H9 (cell line): ENCODE measurements at regions not wholly inside any gene's neighbourhood (a gene's known extent, or its start where the extent isn't known, plus 50 kb on each side); places are given as distances from the start of the nearest gene placed in this dataset.

ENCODE experiments used
- DNase-seq: peaks from one replicate; pipeline ENCODE4 v3.0.0-alpha.2; 2017
- H2AFZ ChIP-seq: one replicate; pipeline ENCODE4 v1.6.1; 2013; ENCODE audit warnings: mild to moderate bottlenecking, low read length, control low read depth, moderate library complexity
- H2AK5ac ChIP-seq: 2 replicates; pipeline ENCODE4 v1.6.1; 2013; ENCODE audit warnings: low read length, control low read depth, mixed read lengths; ENCODE audit not compliant: insufficient read length
- H2BK120ac ChIP-seq: one replicate; pipeline ENCODE4 v1.6.1; 2013; ENCODE audit warnings: low read depth, mild to moderate bottlenecking, low read length, control low read depth, inconsistent platforms; ENCODE audit not compliant: poor library complexity, severe bottlenecking
- H2BK12ac ChIP-seq: 2 replicates; pipeline ENCODE4 v1.6.1; 2013; ENCODE audit warnings: low read length, control low read depth, mixed read lengths, low read depth; ENCODE audit not compliant: insufficient read length
- H2BK15ac ChIP-seq: 2 replicates; pipeline ENCODE4 v1.6.1; 2013; ENCODE audit warnings: low read depth, low read length, control low read depth
- H2BK20ac ChIP-seq: one replicate; pipeline ENCODE4 v1.6.1; 2013; ENCODE audit warnings: low read depth, mild to moderate bottlenecking, low read length, control low read depth, inconsistent platforms; ENCODE audit not compliant: poor library complexity, severe bottlenecking
- H2BK5ac ChIP-seq: 2 replicates; pipeline ENCODE4 v1.6.1; 2013; ENCODE audit warnings: low read length, control low read depth, mixed read lengths; ENCODE audit not compliant: insufficient read length
- H3K14ac ChIP-seq: 2 replicates; pipeline ENCODE4 v1.6.1; 2013; ENCODE audit warnings: low read length, control low read depth; ENCODE audit not compliant: insufficient read depth
- H3K18ac ChIP-seq: 2 replicates; pipeline ENCODE4 v1.6.1; 2013; ENCODE audit warnings: low read depth, mild to moderate bottlenecking, mixed read lengths, low read length, control low read depth; ENCODE audit not compliant: insufficient read length
- H3K23ac ChIP-seq: 2 replicates; pipeline ENCODE4 v1.6.1; 2013; ENCODE audit warnings: low read length, control low read depth, mixed read lengths, low read depth; ENCODE audit not compliant: insufficient read length
- H3K23me2 ChIP-seq: 2 replicates; pipeline ENCODE4 v1.6.1; 2013; ENCODE audit warnings: low read depth, mild to moderate bottlenecking, mixed read lengths, low read length, control low read depth; ENCODE audit not compliant: insufficient read length, poor library complexity, severe bottlenecking
- H3K27ac ChIP-seq: 2 replicates; pipeline ENCODE4 v1.5.1; 2013; ENCODE audit warnings: low read length, control low read depth, mixed read lengths, low read depth; ENCODE audit not compliant: insufficient read length
- H3K27me3 ChIP-seq: 2 replicates; pipeline ENCODE4 v1.6.1; 2013; ENCODE audit warnings: low read length, control low read depth, inconsistent platforms; ENCODE audit not compliant: insufficient read depth
- H3K4ac ChIP-seq: 2 replicates; pipeline ENCODE4 v1.6.1; 2013; ENCODE audit warnings: low read depth, mild to moderate bottlenecking, control low read depth, inconsistent platforms, low read length, moderate library complexity
- H3K4me1 ChIP-seq: 2 replicates; pipeline ENCODE4 v1.6.1; 2013; ENCODE audit warnings: low read length, control low read depth, inconsistent platforms; ENCODE audit not compliant: insufficient read depth
- H3K4me2 ChIP-seq: 2 replicates; pipeline ENCODE4 v1.6.1; 2013; ENCODE audit warnings: low read length, control low read depth, mixed read lengths; ENCODE audit not compliant: insufficient read length, insufficient read depth
- H3K56ac ChIP-seq: 2 replicates; pipeline ENCODE4 v1.6.1; 2013; ENCODE audit warnings: low read depth, mild to moderate bottlenecking, mixed read lengths, low read length, control low read depth; ENCODE audit not compliant: insufficient read length
- H3K79me1 ChIP-seq: 2 replicates; pipeline ENCODE4 v1.6.1; 2013; ENCODE audit warnings: low read depth, mild to moderate bottlenecking, moderate library complexity, low read length, control low read depth, inconsistent platforms; ENCODE audit not compliant: insufficient read depth, poor library complexity, severe bottlenecking
- H3K79me2 ChIP-seq: 2 replicates; pipeline ENCODE4 v1.6.1; 2013; ENCODE audit warnings: low read length, control low read depth, inconsistent platforms; ENCODE audit not compliant: insufficient read depth
- H3K9ac ChIP-seq: 2 replicates; pipeline ENCODE4 v1.6.1; 2013; ENCODE audit warnings: low read length, control low read depth, mixed read lengths; ENCODE audit not compliant: insufficient read length; ENCODE audit errors: extremely low read depth
- H3K9me3 ChIP-seq: one replicate; pipeline ENCODE4 v1.6.1; 2013; ENCODE audit warnings: low read depth, low read length, inconsistent platforms; ENCODE audit not compliant: control insufficient read depth
- H3T11ph ChIP-seq: one replicate; pipeline ENCODE4 v1.6.1; 2013; ENCODE audit warnings: mild to moderate bottlenecking, low read length, control low read depth, inconsistent platforms
- H4K20me1 ChIP-seq: one replicate; pipeline ENCODE4 v1.6.1; 2013; ENCODE audit not compliant: control insufficient read depth, insufficient read length, insufficient read depth
- H4K5ac ChIP-seq: 2 replicates; pipeline ENCODE4 v1.6.1; 2013; ENCODE audit warnings: low read depth, mild to moderate bottlenecking, mixed read lengths, low read length, control low read depth; ENCODE audit not compliant: insufficient read length
- H4K8ac ChIP-seq: replicated peaks from 2 replicates; pipeline ENCODE4 v1.6.1; 2013; ENCODE audit warnings: low read length, control low read depth, mixed read lengths, low read depth; ENCODE audit not compliant: insufficient read length
- H4K91ac ChIP-seq: 2 replicates; pipeline ENCODE4 v1.6.1; 2013; ENCODE audit warnings: low read depth, mild to moderate bottlenecking, moderate library complexity, mixed read lengths, low read length, control low read depth; ENCODE audit not compliant: insufficient read length
- H3K27ac Mint-ChIP-seq, 3 experiments: 2 replicates in 2 of 3; 3 replicates in 1 of 3; pipeline ENCODE4 v1.8.0; 2020 to 2021; ENCODE audit warnings: mixed read lengths in 3 of 3, mild to moderate bottlenecking in 1 of 3, moderate library complexity in 1 of 3
- H3K27me3 Mint-ChIP-seq: 2 replicates; pipeline ENCODE4 v1.8.0; 2021; ENCODE audit warnings: low read depth, mild to moderate bottlenecking, moderate library complexity, mixed read lengths
- H3K36me3 Mint-ChIP-seq, 3 experiments: 2 replicates in 2 of 3; 3 replicates in 1 of 3; pipeline ENCODE4 v1.8.0; 2020 to 2021; ENCODE audit warnings: low read depth in 3 of 3, mixed read lengths in 3 of 3; ENCODE audit not compliant: insufficient read depth in 1 of 3
- H3K4me1 Mint-ChIP-seq, 2 experiments: 2 replicates each; pipeline ENCODE4 v1.8.0; 2020; ENCODE audit warnings: mixed read lengths in 2 of 2
- H3K4me3 Mint-ChIP-seq, 2 experiments: 2 replicates in 1 of 2; 3 replicates in 1 of 2; pipeline ENCODE4 v1.8.0; 2020 to 2021; ENCODE audit warnings: mild to moderate bottlenecking in 2 of 2, mixed read lengths in 2 of 2, moderate library complexity in 1 of 2
- H3K9me3 Mint-ChIP-seq, 2 experiments: 2 replicates in 1 of 2; 3 replicates in 1 of 2; pipeline ENCODE4 v1.8.0; 2020; ENCODE audit warnings: mild to moderate bottlenecking in 2 of 2, mixed read lengths in 2 of 2, moderate library complexity in 1 of 2
- WGBS: extraction: QIAGEN DNeasy Blood & Tissue Kit; methylation state at CpG from one replicate; pipeline ENCODE4 v1.1.7; 2013; ENCODE audit warnings: missing lambda C conversion rate, low lambda C conversion rate, mixed read lengths; ENCODE audit not compliant: insufficient read length; ENCODE audit errors: extremely low coverage; 5-methylcytosine and 5-hydroxymethylcytosine counted together
- TF ChIP-seq, protein P1 (sequence below): fragments of 200-600 bp; sonication (generic); conservative IDR thresholded peaks from 3 replicates; pipeline ENCODE4 v1.8.0; 2021; ENCODE audit warnings: antibody characterized with exemption, mild to moderate bottlenecking

DNA sequence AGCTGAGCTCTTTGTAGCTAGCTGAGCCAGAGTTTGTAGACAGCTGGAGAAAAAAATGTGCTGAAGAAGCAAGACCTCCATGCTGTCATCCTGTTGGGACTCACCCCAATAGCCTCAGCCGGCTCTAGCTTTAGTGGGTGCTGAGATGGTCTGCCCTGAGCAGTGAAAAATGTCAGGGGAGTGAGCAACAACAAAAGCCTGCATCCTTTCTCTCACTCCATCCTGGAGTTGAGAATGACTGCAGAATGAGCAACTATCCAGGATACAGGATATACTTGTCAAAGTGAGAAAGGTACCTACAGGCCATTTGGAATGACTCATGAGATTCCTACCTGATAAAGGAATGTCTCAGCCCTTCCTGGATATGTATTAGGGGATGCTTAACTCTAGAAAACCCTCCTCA is 146.1 kb upstream of the DLX2 start:
- H3K27ac ChIP-seq, result no peak overlapping the region
- H3K9me3 ChIP-seq, result no peaks in the 10 kb centered on the region
- peaks cover under 1% of the 10 kb centered on the region for H3K27me3 Mint-ChIP-seq
- TF ChIP-seq, protein P1, sequence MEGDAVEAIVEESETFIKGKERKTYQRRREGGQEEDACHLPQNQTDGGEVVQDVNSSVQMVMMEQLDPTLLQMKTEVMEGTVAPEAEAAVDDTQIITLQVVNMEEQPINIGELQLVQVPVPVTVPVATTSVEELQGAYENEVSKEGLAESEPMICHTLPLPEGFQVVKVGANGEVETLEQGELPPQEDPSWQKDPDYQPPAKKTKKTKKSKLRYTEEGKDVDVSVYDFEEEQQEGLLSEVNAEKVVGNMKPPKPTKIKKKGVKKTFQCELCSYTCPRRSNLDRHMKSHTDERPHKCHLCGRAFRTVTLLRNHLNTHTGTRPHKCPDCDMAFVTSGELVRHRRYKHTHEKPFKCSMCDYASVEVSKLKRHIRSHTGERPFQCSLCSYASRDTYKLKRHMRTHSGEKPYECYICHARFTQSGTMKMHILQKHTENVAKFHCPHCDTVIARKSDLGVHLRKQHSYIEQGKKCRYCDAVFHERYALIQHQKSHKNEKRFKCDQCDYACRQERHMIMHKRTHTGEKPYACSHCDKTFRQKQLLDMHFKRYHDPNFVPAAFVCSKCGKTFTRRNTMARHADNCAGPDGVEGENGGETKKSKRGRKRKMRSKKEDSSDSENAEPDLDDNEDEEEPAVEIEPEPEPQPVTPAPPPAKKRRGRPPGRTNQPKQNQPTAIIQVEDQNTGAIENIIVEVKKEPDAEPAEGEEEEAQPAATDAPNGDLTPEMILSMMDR, result no peak
- H3K4me2 ChIP-seq, result no peak overlapping the region
- peaks cover 48 to 54% of the 10 kb centered on the region in 2 experiments for H3K4me1 Mint-ChIP-seq
- H3K79me2 ChIP-seq, result no peaks in the 10 kb centered on the region
- H2BK20ac ChIP-seq, result no peak overlapping the region
- H3K23me2 ChIP-seq, result no peaks in the 10 kb centered on the region
- no peak overlapping the region for H4K5ac ChIP-seq
- H3K23ac ChIP-seq, result no peak overlapping the region
- no CpG with 5 or more reads among the region's 1 CpG for WGBS
- no peaks in the 10 kb centered on the region for H3K9me3 Mint-ChIP-seq
- H2BK5ac ChIP-seq, result no peak overlapping the region
- no peak overlapping the region for H3K4me3 Mint-ChIP-seq
- H4K20me1 ChIP-seq, result no peaks in the 10 kb centered on the region
- no peak overlapping the region for H3K18ac ChIP-seq
- H3K4me1 ChIP-seq, result peaks cover 5% of the 10 kb centered on the region; the same call in 1 of the 2 replicates
- H3K27me3 ChIP-seq, result no peaks in the 10 kb centered on the region
- H3K36me3 Mint-ChIP-seq, result no peaks in the 10 kb centered on the region
- H3K14ac ChIP-seq, result no peak overlapping the region
- no peak overlapping the region for H4K8ac ChIP-seq
- no peak overlapping the region for H2AK5ac ChIP-seq
- no peak overlapping the region for H3K4ac ChIP-seq
- no peak overlapping the region for H2AFZ ChIP-seq
- no peak overlapping the region for H4K91ac ChIP-seq
- no peak overlapping the region for H2BK120ac ChIP-seq
- H3T11ph ChIP-seq, result no peak overlapping the region
- H3K56ac ChIP-seq, result no peak overlapping the region
- no peak overlapping the region for H3K9ac ChIP-seq
- H3K27ac Mint-ChIP-seq, result no peak overlapping the region
- H3K79me1 ChIP-seq, result no peaks in the 10 kb centered on the region
- H2BK15ac ChIP-seq, result no peak overlapping the region
- H2BK12ac ChIP-seq, result no peak overlapping the region
- no peak for DNase-seq
